ENCODE measurements at regions not wholly inside any gene's neighbourhood (a gene's known extent, or its start where the extent isn't known, plus 50 kb on each side); places are given as distances from the start of the nearest gene placed in this dataset.

DNA sequence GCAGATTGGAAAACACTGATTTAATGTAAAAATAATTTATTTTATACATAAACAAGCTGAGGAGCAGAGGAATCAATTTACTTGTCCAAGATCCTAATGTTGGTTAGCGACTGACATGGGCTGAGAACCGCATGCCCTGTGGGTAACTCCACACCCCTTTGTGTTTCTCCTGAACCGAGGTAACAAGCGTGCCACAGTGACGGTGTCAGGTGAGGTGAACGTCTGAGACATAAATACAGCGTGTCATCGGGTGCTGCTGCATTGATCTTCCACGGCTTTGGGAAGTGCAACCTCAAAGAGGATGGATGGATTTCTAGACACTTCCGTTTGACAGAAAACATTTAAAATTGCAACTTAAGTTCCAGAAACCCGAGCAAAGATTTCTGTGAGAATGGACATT, 386.8 kb upstream of the ADARB2 start:
- no peak for DNase-seq

DNA sequence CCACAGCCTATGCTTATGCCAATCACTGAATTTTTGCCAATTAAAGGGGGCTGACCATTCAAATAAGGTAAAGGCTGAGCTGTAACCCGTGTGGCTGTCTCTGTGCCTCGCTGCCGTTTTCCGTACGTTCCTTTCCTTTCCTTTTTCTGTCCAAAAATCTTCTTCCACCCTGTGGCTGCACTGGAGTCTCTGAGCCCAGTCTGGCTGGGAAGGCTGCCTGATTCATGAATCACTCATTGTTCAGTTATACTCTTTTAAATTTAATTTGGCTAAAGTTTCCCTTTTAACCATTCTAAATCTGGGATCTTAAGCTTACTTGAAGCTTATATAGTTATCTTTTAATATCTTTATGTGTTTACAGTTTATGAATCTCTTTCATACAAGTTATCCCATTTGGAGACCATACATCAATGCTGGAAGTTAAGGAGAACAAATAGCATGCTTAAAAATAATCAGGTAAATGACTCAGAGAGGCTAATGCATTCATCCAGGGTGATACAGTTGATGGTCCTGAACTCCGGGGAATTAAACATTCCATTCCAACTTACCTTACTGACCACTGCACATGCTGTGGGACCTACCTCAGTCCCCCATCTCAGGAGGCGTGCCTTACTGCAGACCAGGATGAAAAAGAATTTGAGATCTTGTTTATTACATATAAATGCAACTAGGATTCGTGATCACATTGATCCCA, 385.3 kb upstream of the ADARB2 start:
- DNase-seq = no peak

DNA sequence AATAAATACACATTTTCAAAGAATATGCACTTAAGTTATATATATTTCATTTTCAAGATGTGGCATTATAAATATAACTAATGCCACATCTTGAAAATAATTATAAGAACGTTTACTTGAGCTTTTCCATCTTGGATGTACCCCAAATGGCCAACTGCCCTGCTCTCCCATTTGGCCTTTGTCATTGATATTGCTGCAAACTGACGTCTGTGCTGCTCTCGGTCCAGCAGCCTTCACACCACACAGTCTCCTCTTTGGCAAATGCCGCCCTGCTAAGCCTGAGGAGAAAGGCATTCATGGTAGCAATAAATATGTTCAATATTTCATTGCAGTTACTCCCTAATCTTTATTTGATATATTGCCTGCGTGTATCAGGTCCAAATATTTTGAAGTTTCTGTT, 384.6 kb upstream of the ADARB2 start:
- DNase-seq = no peak

DNA sequence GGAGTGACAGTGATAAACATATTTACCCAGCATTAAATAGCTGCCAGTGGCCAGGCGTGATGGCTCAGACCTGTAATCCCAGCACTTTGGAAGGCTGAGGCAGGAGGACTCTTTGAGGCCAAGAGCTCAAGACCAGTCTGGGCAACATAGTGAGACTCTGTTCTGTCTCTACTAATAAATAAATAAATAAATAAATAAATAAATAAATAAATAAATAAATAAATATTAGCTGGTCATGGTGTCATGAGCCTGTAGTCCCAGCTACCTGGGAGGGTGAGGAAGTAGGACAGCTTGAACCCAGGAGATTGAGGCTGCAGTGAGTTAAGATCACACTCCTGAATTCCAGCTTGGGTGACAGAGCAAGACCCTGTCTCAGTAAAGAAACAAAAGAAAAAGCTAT, 384.0 kb upstream of the ADARB2 start:
- no peak for DNase-seq

DNA sequence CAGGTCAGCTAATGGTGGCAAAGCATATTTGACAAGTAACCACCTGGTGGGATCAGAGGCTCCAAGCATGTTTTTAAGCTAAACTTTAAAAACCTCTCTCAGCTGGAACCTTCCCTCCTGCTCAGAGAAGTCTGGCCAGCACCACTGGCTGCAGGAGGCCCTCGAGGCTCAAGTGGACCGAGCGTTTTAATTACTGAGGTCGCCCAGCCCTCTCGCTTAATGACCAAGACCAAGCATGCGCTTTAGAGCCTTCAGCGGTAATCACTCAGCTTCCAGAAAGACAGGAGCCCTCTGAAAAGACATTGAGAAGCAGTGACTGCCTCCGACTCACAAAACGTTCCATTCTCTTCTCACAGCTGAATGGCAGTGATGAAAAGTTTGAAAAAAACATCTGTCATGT, 383.4 kb upstream of the ADARB2 start:
- DNase-seq = no peak

DNA sequence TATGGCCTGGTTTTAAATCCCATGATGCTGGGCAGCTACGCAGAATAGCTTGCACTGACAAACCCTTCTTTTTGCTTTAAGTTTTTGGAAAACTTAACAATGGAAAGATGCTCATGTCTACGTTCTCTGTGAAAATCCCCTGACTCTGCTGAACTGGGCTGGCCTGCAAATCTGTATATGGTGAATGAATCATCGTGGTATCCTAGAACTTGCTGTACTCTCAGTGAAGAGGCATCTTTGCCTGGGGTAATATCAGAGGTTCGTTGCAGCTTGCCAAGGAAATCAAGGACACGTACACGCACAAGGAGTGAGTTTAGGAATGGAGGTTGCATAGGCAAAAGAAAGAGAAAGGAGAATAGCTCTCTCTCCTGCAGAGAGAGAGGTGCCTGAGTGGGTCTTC, 382.0 kb upstream of the ADARB2 start:
- no peak for DNase-seq

DNA sequence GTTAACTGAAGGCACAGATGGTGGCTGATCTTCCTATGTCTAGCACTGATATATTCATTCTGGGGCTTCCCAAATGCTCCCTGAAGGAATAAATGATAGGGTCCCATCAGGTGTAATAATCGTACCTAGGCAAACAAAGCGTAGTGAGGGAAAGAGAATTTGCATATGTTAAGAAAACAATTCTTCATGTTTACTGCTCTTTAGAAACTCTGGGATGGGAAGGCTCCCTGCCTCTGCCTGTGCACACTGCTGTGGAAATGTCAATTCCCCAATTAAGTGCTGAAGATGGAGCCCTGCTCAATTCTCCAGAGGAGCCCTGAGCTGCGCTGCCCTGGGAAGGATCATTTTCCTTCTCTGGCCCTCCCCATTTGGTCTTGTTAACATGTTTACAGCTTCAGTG, 380.9 kb upstream of the ADARB2 start:
- no peak for DNase-seq

DNA sequence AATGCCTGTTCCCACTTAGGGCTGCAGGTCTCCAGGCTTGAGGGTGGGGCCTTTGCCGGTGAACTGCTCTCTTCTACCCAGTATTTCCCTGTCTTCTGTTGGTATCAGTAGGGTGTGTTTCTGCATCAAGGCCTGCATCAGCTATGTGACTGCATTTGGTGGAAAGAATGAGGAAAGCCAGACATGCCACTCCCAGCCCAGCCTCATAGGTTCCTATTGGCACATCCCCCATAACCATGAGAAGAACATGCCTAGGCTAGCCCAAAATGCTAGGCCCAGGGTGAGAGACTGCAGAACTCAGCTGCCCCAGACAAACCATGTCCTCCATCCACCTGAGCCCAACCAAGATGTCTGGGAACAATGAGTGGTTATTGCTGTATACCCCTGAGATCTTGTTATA, 380.3 kb upstream of the ADARB2 start:
- no peak for DNase-seq

DNA sequence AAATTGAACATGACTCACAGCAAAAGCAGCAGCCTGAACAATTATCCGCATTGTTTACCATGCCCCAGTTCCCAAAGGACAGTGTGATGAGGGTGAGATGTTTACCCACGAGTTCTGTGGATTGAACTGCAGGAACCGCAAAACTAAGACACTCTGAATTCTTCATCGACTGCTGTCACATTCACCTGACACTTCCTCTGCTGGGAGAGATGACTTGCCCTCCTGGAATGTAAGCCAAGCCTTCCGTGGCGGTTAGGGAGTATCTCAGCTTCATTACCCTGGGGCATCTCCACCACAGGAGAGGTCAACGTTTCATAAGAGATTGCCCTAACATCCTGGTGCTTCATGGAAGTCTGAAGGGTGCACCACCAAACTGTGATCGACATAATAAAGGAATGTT, 374.6 kb upstream of the ADARB2 start:
- no peak for DNase-seq

DNA sequence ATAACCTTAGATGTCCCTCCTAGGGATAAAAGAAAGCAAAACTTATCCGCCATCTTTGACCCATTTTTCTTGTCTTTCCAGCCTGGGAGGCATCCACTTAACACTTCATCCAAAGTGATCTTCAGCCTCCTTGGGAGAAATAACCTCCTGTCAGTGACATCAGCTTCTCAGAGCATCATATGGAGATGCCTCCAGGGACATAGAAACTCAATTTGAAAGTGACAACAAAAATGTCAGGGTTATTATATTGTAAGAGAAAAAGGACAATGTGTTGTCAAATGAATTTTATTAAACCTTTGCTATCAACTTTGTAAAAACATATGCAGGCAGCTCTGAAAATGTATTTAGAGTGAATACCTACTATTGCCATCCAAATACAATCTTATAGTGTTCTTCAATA, 371.2 kb upstream of the ADARB2 start:
- DNase-seq = no peak

DNA sequence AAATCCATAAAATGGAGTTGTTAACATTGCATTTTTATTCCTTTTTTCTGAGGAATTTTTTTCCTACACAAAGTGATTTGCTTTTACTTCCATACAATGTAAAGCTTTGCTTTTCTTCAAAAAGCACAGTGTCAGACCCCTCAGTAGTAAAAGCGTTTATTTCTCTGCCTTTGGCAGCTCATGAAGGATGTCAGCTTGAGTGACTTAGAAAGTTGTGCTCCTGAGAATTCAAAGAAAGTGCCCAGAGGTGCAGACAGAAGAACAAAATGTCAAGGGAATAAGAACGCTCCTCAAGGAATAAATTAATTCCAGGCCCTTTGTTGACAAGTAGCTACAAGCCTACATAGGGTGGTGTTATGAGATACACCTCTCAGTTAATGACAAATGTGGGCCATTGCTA, 369.3 kb upstream of the ADARB2 start:
- DNase-seq = no peak

DNA sequence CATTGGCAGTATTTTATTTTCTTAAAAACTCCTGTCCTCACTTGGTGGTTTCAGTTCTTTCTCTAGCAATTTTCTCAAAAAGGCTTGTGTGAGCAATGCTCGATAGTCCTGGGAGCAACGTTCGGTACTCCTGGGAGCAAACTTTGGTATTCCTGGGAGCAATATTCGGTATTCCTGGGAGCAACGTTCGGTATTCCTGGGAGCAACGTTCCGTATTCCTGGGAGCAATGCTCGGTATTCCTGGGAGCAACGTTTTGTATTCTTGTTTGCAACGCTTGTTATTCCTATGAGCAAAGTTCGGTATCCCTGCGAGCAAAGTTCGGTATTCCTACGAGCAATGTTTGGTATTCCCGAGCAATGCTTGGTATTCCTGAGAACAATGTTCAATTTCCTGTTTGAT, 362.0 kb upstream of the ADARB2 start:
- DNase-seq = no peak

DNA sequence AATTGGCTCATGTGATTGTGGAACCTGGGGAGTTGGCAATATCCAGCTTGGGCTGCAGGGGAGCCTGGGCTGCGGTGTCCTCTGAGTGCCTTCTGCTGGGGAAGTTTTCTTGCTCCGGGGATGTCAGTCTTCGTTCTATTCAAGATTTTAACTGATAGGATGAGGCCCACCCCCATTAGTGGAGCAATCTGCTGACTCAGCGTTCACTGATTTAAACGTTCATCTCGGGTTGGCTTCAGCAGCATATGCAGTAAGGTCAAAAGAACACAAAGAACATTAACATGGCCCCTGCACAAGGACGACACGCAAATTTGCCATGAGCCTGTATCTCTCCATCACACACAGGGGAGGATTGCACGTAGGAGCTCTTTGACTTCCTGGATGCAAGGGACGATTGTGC, 360.6 kb upstream of the ADARB2 start:
- DNase-seq = no peak

DNA sequence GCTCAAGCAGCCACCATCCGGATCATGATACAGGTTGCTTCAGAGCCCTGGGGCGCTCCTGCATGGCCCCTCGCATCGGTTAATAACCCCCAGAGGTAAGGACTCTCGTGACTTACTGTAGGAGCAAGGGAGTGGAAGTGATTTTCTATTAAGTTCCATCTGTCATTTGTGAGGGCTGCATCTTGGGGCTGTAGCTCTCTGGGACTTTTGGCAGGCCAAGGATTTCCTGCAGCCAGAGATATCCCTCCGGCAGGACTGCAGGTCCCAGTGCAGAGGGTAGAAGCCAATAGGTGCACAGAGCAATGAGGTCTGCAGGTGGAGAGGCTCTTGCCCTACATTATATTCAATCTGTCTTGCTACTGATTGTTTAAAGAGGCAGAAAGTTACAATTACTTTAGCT, 356.8 kb upstream of the ADARB2 start:
- DNase-seq = no peak

DNA sequence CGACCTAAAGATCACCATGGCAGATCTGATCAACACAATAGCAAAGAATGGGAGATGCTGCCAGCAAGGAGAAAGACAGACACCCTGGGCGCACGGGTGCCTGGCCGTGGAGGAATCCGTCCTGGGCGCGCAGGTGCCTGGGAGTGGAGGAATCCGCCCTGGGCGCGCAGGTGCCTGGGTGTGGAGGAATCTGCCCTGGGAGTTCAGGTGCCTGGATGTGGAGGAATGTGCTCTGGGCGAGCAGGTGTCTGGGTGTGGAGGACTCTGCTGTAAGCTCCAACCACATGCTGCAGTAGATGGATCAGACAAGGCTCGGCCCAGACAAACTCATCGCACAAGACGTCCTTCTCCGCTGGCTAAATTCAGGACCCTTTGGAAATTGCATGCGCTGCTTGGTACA, 346.3 kb upstream of the ADARB2 start:
- DNase-seq = no peak

DNA sequence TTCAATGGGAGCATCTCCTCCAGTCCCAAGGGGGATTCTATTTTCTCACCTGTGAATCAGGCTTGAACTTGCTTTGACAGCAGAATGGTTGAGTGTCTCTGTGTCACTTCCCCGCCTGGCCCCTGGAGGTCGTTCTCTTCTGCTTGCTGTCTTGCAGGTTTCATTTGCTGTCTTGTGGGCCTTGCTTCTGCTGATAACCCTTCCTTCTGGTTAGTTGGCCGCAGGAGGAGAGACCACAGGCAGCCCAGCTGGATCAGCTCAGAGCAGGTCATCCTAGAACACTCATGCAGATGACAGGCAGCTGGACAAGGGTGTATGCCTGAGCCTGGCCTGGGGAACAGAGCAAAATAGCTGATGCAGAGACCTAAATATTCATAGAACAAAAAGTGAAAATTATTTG, 344.2 kb upstream of the ADARB2 start:
- no peak for DNase-seq

DNA sequence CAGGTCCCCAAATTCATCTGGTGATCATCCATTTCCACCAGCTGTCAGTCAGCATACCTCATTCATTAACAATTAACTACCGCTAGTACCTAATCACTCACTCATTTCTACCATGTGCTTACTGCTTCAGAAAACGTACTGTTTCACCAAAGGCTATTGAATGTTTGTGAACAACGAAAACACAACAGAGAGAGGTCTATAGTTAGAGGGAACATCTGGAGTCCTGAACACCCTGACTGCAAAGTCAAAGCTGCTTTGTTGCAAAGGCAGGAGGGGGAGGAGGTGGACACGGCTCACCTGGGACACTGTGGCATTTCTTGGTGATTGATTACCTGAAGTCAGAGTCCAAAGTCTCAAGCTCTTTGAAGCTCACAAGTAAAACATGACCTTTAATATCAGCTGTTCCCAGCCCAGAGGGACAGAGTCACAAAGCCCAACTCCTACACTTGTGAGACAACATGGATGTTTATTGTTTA, 342.3 kb upstream of the ADARB2 start:
- DNase-seq = no peak

DNA sequence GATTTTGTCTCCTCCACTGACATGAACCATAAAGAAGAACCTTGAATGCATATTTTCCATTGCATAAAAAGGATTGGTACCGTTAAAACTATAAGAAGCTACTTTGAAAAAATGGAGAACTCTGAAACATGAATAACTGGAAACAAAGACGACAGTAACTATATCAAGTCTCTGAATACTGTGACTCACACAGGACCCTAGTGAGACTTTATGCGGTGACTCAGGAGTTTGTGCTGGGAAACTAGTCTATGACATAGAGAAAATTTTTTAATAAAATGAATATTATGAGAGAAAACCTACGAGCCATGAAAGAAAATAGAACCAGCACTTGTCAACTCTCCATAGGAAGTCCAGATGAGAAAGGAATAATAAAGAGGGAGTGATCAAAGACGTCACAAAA, 339.9 kb upstream of the ADARB2 start:
- no peak for DNase-seq

DNA sequence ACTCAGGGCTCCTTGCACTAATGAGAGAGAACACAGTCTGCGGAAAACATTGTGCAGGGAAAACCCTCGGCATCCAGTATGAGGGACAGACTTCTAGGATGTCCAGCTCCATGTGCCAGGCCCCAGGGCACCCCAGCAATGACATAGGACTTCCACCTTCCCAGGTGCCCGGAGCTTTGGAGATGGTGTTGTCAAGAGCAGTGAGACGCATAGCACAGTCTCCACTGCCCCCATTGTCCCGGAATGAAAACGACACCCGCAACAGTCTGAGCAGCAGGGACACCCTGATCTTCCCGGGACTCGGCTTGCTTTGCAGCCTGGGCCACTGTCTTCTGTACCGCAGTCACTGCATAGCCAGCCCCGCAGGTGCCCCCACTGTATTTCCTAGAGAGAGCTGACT, 339.2 kb upstream of the ADARB2 start:
- DNase-seq = no peak

DNA sequence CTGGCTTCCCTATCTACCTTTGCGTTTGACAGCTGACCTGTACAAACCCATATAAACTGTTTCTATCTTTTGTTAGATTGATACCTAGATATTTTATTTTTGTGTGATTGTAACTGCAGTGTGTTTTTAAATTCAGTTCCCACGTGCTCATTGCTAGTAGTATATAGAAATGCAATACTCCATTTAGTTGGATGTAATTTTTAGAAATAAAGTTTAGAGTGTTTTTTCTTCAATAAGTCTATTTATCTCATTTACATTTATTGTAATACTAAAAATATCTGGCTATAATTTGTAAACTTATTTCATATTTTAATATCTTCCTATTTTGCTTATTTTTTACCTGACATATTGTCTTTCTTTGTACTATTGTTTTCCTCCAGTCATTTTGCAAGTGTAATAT, 329.7 kb upstream of the ADARB2 start:
- DNase-seq = no peak

DNA sequence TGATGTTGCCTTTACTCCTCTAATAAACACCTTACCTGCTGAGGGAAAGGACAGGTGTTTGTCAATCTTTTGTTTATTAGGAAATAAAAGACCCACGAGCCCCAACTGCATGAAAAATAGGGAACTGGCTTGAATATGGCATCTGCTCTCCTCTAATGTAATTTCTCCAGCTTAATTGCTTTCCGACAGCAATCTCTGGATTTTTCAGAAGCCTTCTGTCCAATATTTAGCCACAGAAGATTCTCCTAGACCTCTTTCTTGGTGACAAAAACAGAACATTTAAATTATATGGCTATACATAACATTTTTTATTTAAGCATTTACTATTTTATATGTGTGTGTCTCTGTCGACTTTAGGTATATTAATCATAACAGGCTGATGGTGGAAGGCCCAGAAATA, 317.4 kb upstream of the ADARB2 start:
- DNase-seq = no peak

DNA sequence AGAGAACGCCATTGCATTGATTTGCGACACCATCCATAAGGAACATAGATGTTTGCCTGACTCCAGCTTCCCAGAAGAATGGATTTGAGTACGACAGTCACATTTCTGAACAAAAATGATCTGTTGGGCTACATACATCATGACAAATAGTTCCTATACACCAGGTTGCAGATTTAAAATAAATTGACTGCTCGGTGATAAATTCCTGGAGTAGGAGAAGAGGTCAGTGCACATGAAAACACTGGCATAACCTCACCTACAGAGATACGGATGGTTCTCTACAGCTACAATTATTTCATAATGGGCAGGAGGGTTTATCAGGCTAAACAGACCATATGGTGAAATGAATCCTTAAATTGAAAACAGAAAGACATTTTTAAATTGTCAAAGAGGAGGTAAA, 316.5 kb upstream of the ADARB2 start:
- no peak for DNase-seq

DNA sequence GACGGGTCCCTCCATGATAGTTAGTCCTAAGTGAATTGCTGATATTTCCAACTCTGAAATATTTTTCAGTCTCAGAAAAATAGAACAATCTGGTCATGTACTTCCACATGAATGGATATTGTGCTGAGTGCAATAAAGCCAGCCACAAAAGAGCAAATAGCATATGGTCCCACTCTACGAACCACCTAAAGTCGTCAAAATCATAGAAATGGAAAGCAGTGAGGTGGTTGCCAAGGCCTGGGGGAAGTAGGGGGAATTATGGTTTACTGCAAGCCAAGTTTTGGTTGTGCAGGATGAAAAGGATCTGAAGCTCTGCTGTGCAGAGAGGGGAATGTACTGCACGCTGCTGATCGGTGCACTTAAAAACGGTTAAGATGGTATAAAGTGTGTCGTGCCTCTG, 313.8 kb upstream of the ADARB2 start:
- no peak for DNase-seq

DNA sequence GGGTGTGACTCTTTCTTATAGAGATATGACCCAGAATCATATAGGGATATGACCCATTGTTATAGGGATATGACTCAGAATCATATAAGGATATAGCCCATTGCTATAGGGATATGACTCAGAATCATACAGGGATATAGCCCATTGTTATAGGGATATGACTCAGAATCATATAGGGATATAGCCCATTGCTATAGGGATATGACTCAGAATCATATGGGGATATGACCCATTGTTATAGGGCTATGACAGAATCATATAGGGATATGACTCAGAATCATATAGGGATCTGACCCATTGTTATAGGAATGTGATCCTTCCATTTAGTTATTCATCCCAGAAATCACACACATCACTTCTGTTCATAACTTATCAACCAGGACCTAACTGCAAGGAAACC, 312.2 kb upstream of the ADARB2 start:
- DNase-seq = no peak

DNA sequence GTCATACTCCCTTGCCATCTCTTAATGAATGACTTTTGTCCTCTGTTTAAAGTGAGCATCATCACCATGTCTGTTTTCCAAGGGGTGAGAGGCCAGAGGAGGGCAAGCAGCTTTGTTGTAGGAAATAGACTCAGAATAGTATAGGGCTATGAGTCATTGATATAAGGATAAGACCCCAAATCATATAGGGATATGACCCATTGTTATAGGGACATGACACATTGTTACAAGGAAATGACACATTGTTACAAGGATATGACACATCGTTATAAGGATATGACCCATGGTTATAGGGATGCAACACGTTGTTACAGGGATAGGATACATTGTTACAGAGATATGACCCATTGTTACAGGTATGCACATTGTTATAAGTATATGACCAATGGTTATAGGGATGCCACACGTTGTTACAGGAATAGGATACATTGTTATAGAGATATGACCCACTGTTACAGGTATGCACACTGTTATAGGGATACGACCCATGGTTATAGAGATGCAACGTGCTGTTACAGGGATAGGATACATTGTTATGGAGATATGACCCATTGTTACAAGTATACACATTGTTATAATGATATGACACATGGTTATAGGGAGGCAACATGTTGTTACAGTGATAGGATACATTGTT, 311.1 kb upstream of the ADARB2 start:
- DNase-seq = no peak
